ENCODE measurements at regions not wholly inside any gene's neighbourhood (a gene's known extent, or its start where the extent isn't known, plus 50 kb on each side); places are given as distances from the start of the nearest gene placed in this dataset.
"Not testable (repeated sequence)": the region's sequence is repeated elsewhere in the genome, so short reads cannot be mapped to it uniquely, and the experiment has no call there.

GRCh38 chr2:59378127-59378526 is 1137.0 kb upstream of the FANCL start:
- DNase-seq, result no peak

- no peak for DNase-seq
These were observed 1125.2 kb upstream of the FANCL start for GRCh38 chr2:59366288-59366687.

GRCh38 chr2:59354498-59354897 is 1113.4 kb upstream of the FANCL start:
- no peak for DNase-seq

GRCh38 chr2:59353306-59353921 is 1112.3 kb upstream of the FANCL start:
- no peak for DNase-seq

GRCh38 chr2:59342166-59342565 is 1101.0 kb upstream of the FANCL start:
- DNase-seq, result no peak

- DNase-seq, result no peak
These were observed 1098.7 kb upstream of the FANCL start for GRCh38 chr2:59339837-59340207.

- DNase-seq, result no peak
These were observed 1098.2 kb upstream of the FANCL start for GRCh38 chr2:59339121-59339836.

GRCh38 chr2:59333007-59333406 is 1091.9 kb upstream of the FANCL start:
- DNase-seq, result no peak

GRCh38 chr2:59326581-59327365 is 1085.6 kb upstream of the FANCL start:
- DNase-seq, result not testable (repeated sequence)

GRCh38 chr2:59322870-59323269 is 1081.7 kb upstream of the FANCL start:
- DNase-seq, result no peak

- DNase-seq, result no peak
These were observed 1080.9 kb upstream of the FANCL start for GRCh38 chr2:59322005-59322404.

- DNase-seq, result no peak
These were observed 1073.1 kb upstream of the FANCL start for GRCh38 chr2:59314031-59314766.

GRCh38 chr2:59312967-59313940 is 1072.1 kb upstream of the FANCL start:
- no peak for DNase-seq

- DNase-seq, result no peak
These were observed 1070.9 kb upstream of the FANCL start for GRCh38 chr2:59312029-59312428.

- no peak for DNase-seq
These were observed 1067.0 kb upstream of the FANCL start for GRCh38 chr2:59308108-59308507.

GRCh38 chr2:59307196-59307595 is 1066.1 kb upstream of the FANCL start:
- no peak for DNase-seq

GRCh38 chr2:59303272-59303671 is 1062.1 kb upstream of the FANCL start:
- DNase-seq, result no peak

GRCh38 chr2:59302683-59303082 is 1061.6 kb upstream of the FANCL start:
- no peak for DNase-seq

- peak; percentile 43 to 44 for DNase-seq
These were observed 1060.6 kb upstream of the FANCL start for GRCh38 chr2:59301466-59302402.

- no peak for DNase-seq
These were observed 1056.7 kb upstream of the FANCL start for GRCh38 chr2:59297816-59298215.

- DNase-seq, result no peak
These were observed 1055.2 kb upstream of the FANCL start for GRCh38 chr2:59296279-59296678.
